ENCODE measurements at regions not wholly inside any gene's neighbourhood (a gene's known extent, or its start where the extent isn't known, plus 50 kb on each side); places are given as distances from the start of the nearest gene placed in this dataset.

- H3K4me3 ChIP-seq = no peak overlapping the region
- intact Hi-C loops (cut with DNase I; ENCODE audit: low total_unique reads) = no loop called here
Observed at GRCh38 chr5:96562614-96563013, 99.6 kb upstream of the CAST start.

GRCh38 chr5:96563816-96564215, 98.4 kb upstream of the CAST start:
- Histone ChIP-seq H3K27me3 (no peaks in the 10 kb centered on the region), H3K4me1 (peaks cover 0 to 3% of the 10 kb centered on the region in 2 donors), H3K4me3 (no peak overlapping the region), H3K9me3 (no peaks in the 10 kb centered on the region), H3K36me3 (no peaks in the 10 kb centered on the region), H3K27ac (no peak overlapping the region)
- ATAC-seq (no peak), DNase-seq (no peak)
- in situ Hi-C loops (cut with MboI; ENCODE audit: low sequenced_read_pairs in 4 of 4) = no loop called here
- no peak for TF ChIP-seq CTCF (IDR thresholded peaks at IDR 0.05 in 4 of 5, conservative IDR thresholded peaks at IDR 0.05 in 1 of 5)
- TF ChIP-seq POLR2A (IDR thresholded peaks at IDR 0.05) = no peak
- intact Hi-C loops (cut with DNase I; ENCODE audit: low total_unique reads) = no loop called here

More at GRCh38 chr5:96562614-96563013, 99.6 kb upstream of the CAST start:
- in situ Hi-C loops (cut with MboI; ENCODE audit: low sequenced_read_pairs in 4 of 4) = no loop called here
- DNase-seq = no peak
- H3K9me3 ChIP-seq = no peaks in the 10 kb centered on the region
- ATAC-seq = no peak
- no peaks in the 10 kb centered on the region for H3K27me3 ChIP-seq
- peaks cover 0 to 3% of the 10 kb centered on the region in 2 donors for H3K4me1 ChIP-seq
- H3K36me3 ChIP-seq = no peaks in the 10 kb centered on the region
- TF ChIP-seq CTCF (IDR thresholded peaks at IDR 0.05 in 4 of 5, conservative IDR thresholded peaks at IDR 0.05 in 1 of 5) (no peak), POLR2A (IDR thresholded peaks at IDR 0.05) (no peak)
- no peak overlapping the region for H3K27ac ChIP-seq

GRCh38 chr5:96565582-96566265, 96.5 kb upstream of the CAST start:
- no peak for DNase-seq
- intact Hi-C loops (cut with DNase I; ENCODE audit: low total_unique reads) = no loop called here
- no peak for ATAC-seq

GRCh38 chr5:96566833-96567587, 95.2 kb upstream of the CAST start:
- H3K9me3 ChIP-seq = no peaks in the 10 kb centered on the region
- H3K27me3 ChIP-seq = no peaks in the 10 kb centered on the region
- no peaks in the 10 kb centered on the region for H3K36me3 ChIP-seq
- intact Hi-C loops (cut with DNase I; ENCODE audit: low total_unique reads) (no loop called here), in situ Hi-C loops (cut with MboI; ENCODE audit: low sequenced_read_pairs in 4 of 4) (no loop called here)
- TF ChIP-seq CTCF (IDR thresholded peaks at IDR 0.05 in 4 of 5, conservative IDR thresholded peaks at IDR 0.05 in 1 of 5) = no peak
- DNase-seq = no peak
- H3K4me3 ChIP-seq = no peak overlapping the region
- H3K4me1 ChIP-seq = peaks cover 0 to 3% of the 10 kb centered on the region in 2 donors
- no peak overlapping the region for H3K27ac ChIP-seq
- ATAC-seq = no peak

More at GRCh38 chr5:96565582-96566265, 96.5 kb upstream of the CAST start:
- peaks cover 0 to 3% of the 10 kb centered on the region in 2 donors for H3K4me1 ChIP-seq
- no peak overlapping the region for H3K4me3 ChIP-seq
- H3K27ac ChIP-seq = no peak overlapping the region
- TF ChIP-seq CTCF (IDR thresholded peaks at IDR 0.05 in 4 of 5, conservative IDR thresholded peaks at IDR 0.05 in 1 of 5) (no peak), POLR2A (IDR thresholded peaks at IDR 0.05) (no peak)
- no peaks in the 10 kb centered on the region for H3K36me3 ChIP-seq
- H3K9me3 ChIP-seq = no peaks in the 10 kb centered on the region
- H3K27me3 ChIP-seq = no peaks in the 10 kb centered on the region
- in situ Hi-C loops (cut with MboI; ENCODE audit: low sequenced_read_pairs in 4 of 4) = no loop called here

All from gastrocnemius medialis (tissue), 4 donors.